PC-3 (cell line): ENCODE measurements at regions not wholly inside any gene's neighbourhood (a gene's known extent, or its start where the extent isn't known, plus 50 kb on each side); places are given as distances from the start of the nearest gene placed in this dataset.

Experiments
- ATAC-seq: fragments of 200-7000 bp; cut with Tn5 transposase; 2 replicates; pipeline ENCODE4 v1.9.1; 2020; ENCODE audit warnings: mild to moderate bottlenecking, moderate library complexity
- BruUV-seq: library from RNA; stranded (reverse); fragments of 400-500 nt; replicated peaks from 2 replicates; lab custom pipeline; 2021; lab: Mats Ljungman, UMichigan
- CTCF ChIA-PET: fragments of 300-600 bp; sonication (Branson Sonifier 250); formaldehyde crosslinking; loops from one replicate; lab custom pipeline; 2022; ENCODE audit warnings: antibody characterized with exemption; lab: Charles Lee
- POLR2A ChIA-PET: fragments of 300-600 bp; sonication (Branson Sonifier 250); formaldehyde crosslinking; loops from one replicate; lab custom pipeline; 2022; ENCODE audit warnings: antibody characterized with exemption; ENCODE audit not compliant: unreplicated experiment; lab: Charles Lee
- DNase-seq: peaks from one replicate; pipeline ENCODE4 v3.0.0-alpha.2; 2015
- H2AFZ ChIP-seq: fragments of 300-600 bp; sonication (generic); 2 replicates; pipeline ENCODE4 v1.6.0; 2016; ENCODE audit warnings: antibody characterized with exemption, low read length
- H3F3A ChIP-seq: fragments of 300-600 bp; sonication (generic); one replicate; pipeline ENCODE4 v1.6.0; 2017; ENCODE audit warnings: antibody characterized with exemption, low read length, control low read depth, mild to moderate bottlenecking; ENCODE audit not compliant: unreplicated experiment
- H3K27ac ChIP-seq: fragments of 300-600 bp; sonication (generic); 2 replicates; pipeline ENCODE4 v1.5.1; 2016; ENCODE audit warnings: mild to moderate bottlenecking, low read length
- H3K27me3 ChIP-seq: fragments of 300-600 bp; sonication (generic); 2 replicates; pipeline ENCODE4 v1.6.1; 2016; ENCODE audit warnings: low read length, mixed read lengths
- H3K36me3 ChIP-seq: fragments of 300-600 bp; sonication (generic); 2 replicates; pipeline ENCODE4 v1.6.1; 2016; ENCODE audit warnings: low read depth, mixed run types, low read length, mixed read lengths
- H3K4me1 ChIP-seq: fragments of 300-600 bp; sonication (generic); 2 replicates; pipeline ENCODE4 v1.5.1; 2016; ENCODE audit warnings: low read length; ENCODE audit not compliant: insufficient read depth
- H3K4me2 ChIP-seq: fragments of 300-600 bp; sonication (generic); 2 replicates; pipeline ENCODE4 v1.6.0; 2016; ENCODE audit warnings: low read length
- H3K4me3 ChIP-seq: fragments of 300-600 bp; sonication (generic); 2 replicates; pipeline ENCODE4 v1.5.1; 2016; ENCODE audit warnings: mild to moderate bottlenecking, low read length, mixed read lengths
- H3K79me2 ChIP-seq: fragments of 300-600 bp; sonication (generic); 2 replicates; pipeline ENCODE4 v1.6.1; 2017; ENCODE audit warnings: low read length, mixed read lengths
- H3K9ac ChIP-seq: fragments of 300-600 bp; sonication (generic); 2 replicates; pipeline ENCODE4 v1.6.0; 2016; ENCODE audit warnings: mild to moderate bottlenecking, low read length
- H3K9me2 ChIP-seq: fragments of 300-600 bp; sonication (generic); replicated peaks from 2 replicates; pipeline ENCODE4 v1.6.1; 2016; ENCODE audit warnings: mixed run types, low read length, mixed read lengths
- H3K9me3 ChIP-seq: fragments of 300-600 bp; sonication (generic); 2 replicates; pipeline ENCODE4 v1.6.1; 2016; ENCODE audit warnings: low read length, mixed read lengths
- H4K20me1 ChIP-seq: fragments of 300-600 bp; sonication (generic); 2 replicates; pipeline ENCODE4 v1.6.1; 2016; ENCODE audit warnings: low read length, mixed read lengths
- CTCF ChIP-seq: fragments of 300-600 bp; sonication (generic); conservative IDR thresholded peaks from 2 replicates; pipeline ENCODE4 v1.5.1; 2017; ENCODE audit warnings: antibody characterized with exemption, low read depth, mild to moderate bottlenecking, low read length
- EZH2 ChIP-seq: fragments of 300-600 bp; sonication (generic); IDR thresholded peaks from one replicate; pipeline ENCODE4 v1.6.1; 2017; ENCODE audit warnings: antibody characterized with exemption, mild to moderate bottlenecking, low read length; ENCODE audit not compliant: unreplicated experiment
- EZH2phosphoT487 ChIP-seq: fragments of 300-600 bp; sonication (generic); IDR thresholded peaks from 2 replicates; pipeline ENCODE4 v1.6.1; 2018; ENCODE audit warnings: mild to moderate bottlenecking, antibody characterized with exemption, low read length, borderline replicate concordance
- intact Hi-C: fragments of 100-400 bp; cut with micrococcal nuclease; formaldehyde crosslinking; loops from 2 replicates; pipeline ENCODE4 v1.9.0; 2023

- H4K20me1 ChIP-seq, result no peaks in the 10 kb centered on the region
- H3K9me3 ChIP-seq, result no peaks in the 10 kb centered on the region
- POLR2A ChIA-PET, result no interaction called here
- H3K4me1 ChIP-seq, result no peaks in the 10 kb centered on the region
- no TSS peak for BruUV-seq
- no peak overlapping the region for H3K4me2 ChIP-seq
- H3K9me2 ChIP-seq, result no peaks in the 10 kb centered on the region
- intact Hi-C loops, result no loop called here
- no peaks in the 10 kb centered on the region for H3F3A ChIP-seq
- H2AFZ ChIP-seq, result no peak overlapping the region
- no peak overlapping the region for H3K9ac ChIP-seq
- CTCF ChIA-PET, result no interaction called here
- no peak overlapping the region for H3K4me3 ChIP-seq
- DNase-seq (no peak), ATAC-seq (no peak)
- peaks cover 13% of the 10 kb centered on the region; the same call in 1 of the 2 replicates for H3K27me3 ChIP-seq
- no peaks in the 10 kb centered on the region for H3K36me3 ChIP-seq
- no peak overlapping the region for H3K27ac ChIP-seq
- TF ChIP-seq EZH2, result no peak
- TF ChIP-seq EZH2phosphoT487, result no peak
- TF ChIP-seq CTCF, result no peak
- H3K79me2 ChIP-seq, result no peaks in the 10 kb centered on the region
Measured at GRCh38 chrX:40439625-40440532, 140.9 kb upstream of the ATP6AP2 start.

GRCh38 chrX:40437348-40437747 lies 143.4 kb upstream of the ATP6AP2 start:
- no peaks in the 10 kb centered on the region for H4K20me1 ChIP-seq
- no peak for TF ChIP-seq EZH2phosphoT487
- TF ChIP-seq EZH2, result no peak
- TF ChIP-seq CTCF, result no peak
- BruUV-seq, result no TSS peak
- no peaks in the 10 kb centered on the region for H3K9me3 ChIP-seq
- POLR2A ChIA-PET, result no interaction called here
- DNase-seq, result no peak
- CTCF ChIA-PET, result no interaction called here
- H3K9ac ChIP-seq, result no peak overlapping the region
- no peak overlapping the region for H3K4me3 ChIP-seq
- 0 out of 2 replicates have a peak, but pooled peaks cover 6% of the 10 kb centered on the region for H3K27me3 ChIP-seq
- no peak for ATAC-seq
- no peak overlapping the region for H3K27ac ChIP-seq
- H3F3A ChIP-seq, result no peaks in the 10 kb centered on the region
- H3K4me2 ChIP-seq, result no peak overlapping the region
- H2AFZ ChIP-seq, result no peak overlapping the region
- H3K4me1 ChIP-seq, result no peaks in the 10 kb centered on the region
- intact Hi-C loops, result no loop called here
- no peaks in the 10 kb centered on the region for H3K79me2 ChIP-seq
- H3K9me2 ChIP-seq, result no peaks in the 10 kb centered on the region
- H3K36me3 ChIP-seq, result no peaks in the 10 kb centered on the region

- no peak overlapping the region for H3K27ac ChIP-seq
- ATAC-seq (no peak), DNase-seq (no peak)
- H3K4me1 ChIP-seq, result no peaks in the 10 kb centered on the region
- POLR2A ChIA-PET, result no interaction called here
- TF ChIP-seq EZH2phosphoT487, result no peak
- no peak for TF ChIP-seq CTCF
- TF ChIP-seq EZH2, result no peak
- no peaks in the 10 kb centered on the region for H3K36me3 ChIP-seq
- H3K27me3 ChIP-seq, result no peaks in the 10 kb centered on the region
- no TSS peak for BruUV-seq
- no peak overlapping the region for H3K4me2 ChIP-seq
- no peak overlapping the region for H3K9ac ChIP-seq
- H3K79me2 ChIP-seq, result no peaks in the 10 kb centered on the region
- H3K4me3 ChIP-seq, result no peak overlapping the region
- H3K9me3 ChIP-seq, result no peaks in the 10 kb centered on the region
- intact Hi-C loops, result no loop called here
- H2AFZ ChIP-seq, result no peak overlapping the region
- no peaks in the 10 kb centered on the region for H4K20me1 ChIP-seq
- no peaks in the 10 kb centered on the region for H3K9me2 ChIP-seq
- H3F3A ChIP-seq, result no peaks in the 10 kb centered on the region
- CTCF ChIA-PET, result no interaction called here
Measured at GRCh38 chrX:40434947-40435346, 145.8 kb upstream of the ATP6AP2 start.
